Vagina (tissue), 2 donors: ENCODE measurements at regions not wholly inside any gene's neighbourhood (a gene's known extent, or its start where the extent isn't known, plus 50 kb on each side); places are given as distances from the start of the nearest gene placed in this dataset.

ENCODE experiments used
- CTCF ChIP-seq, 3 experiments: fragments of 450-650 bp in 2 of 3; fragments of 200-600 bp in 1 of 3; sonication (generic) in 1 of 3; IDR thresholded peaks; one replicate each; pipeline ENCODE4 v1.5.1; 2017 to 2019; ENCODE audit warnings: antibody characterized with exemption in 3 of 3, mild to moderate bottlenecking in 2 of 3, moderate library complexity in 2 of 3
- POLR2A ChIP-seq, 2 donors: fragments of 450-650 bp; IDR thresholded peaks; one replicate each; pipeline ENCODE4 v1.6.1; 2017; ENCODE audit warnings: antibody characterized with exemption in 2 of 2, mild to moderate bottlenecking in 2 of 2, moderate library complexity in 2 of 2
- POLR2AphosphoS5 ChIP-seq, 2 donors: sonication (generic); formaldehyde crosslinking; IDR thresholded peaks; one replicate each; pipeline ENCODE4 v1.9.0; 2017; ENCODE audit warnings: antibody characterized with exemption in 2 of 2, mild to moderate bottlenecking in 2 of 2, low read depth in 1 of 2; ENCODE audit not compliant: insufficient read depth in 1 of 2

- TF ChIP-seq CTCF (IDR thresholded peaks at IDR 0.05) (peak in 1 of 3 experiments; percentile 15), POLR2AphosphoS5 (IDR thresholded peaks at IDR 0.05; ENCODE audit: insufficient read depth in 1 of 2, low read depth in 1 of 2) (no peak), POLR2A (IDR thresholded peaks at IDR 0.05) (no peak)
Measured at GRCh38 chr4:22607382-22607781, 85.4 kb upstream of the GBA3 start.
